SW480 (cell line): ENCODE measurements at regions not wholly inside any gene's neighbourhood (a gene's known extent, or its start where the extent isn't known, plus 50 kb on each side); places are given as distances from the start of the nearest gene placed in this dataset.

ENCODE experiments used
- DNase-seq: peaks from one replicate; pipeline ENCODE4 v3.0.0-alpha.2; 2016; ENCODE audit warnings: low spot score

- DNase-seq, result no peak
Measured at GRCh38 chr1:203926025-203926540, 64.7 kb downstream of the SNRPE start.

- no peak for DNase-seq
Measured at GRCh38 chr1:203929741-203930309, 68.4 kb downstream of the SNRPE start.

- DNase-seq, result no peak
Measured at GRCh38 chr1:203930342-203930741, 68.9 kb downstream of the SNRPE start.

- no peak for DNase-seq
Measured at GRCh38 chr1:203931953-203932352, 70.6 kb downstream of the SNRPE start.

- DNase-seq, result no peak
Measured at GRCh38 chr1:203932556-203932955, 71.2 kb downstream of the SNRPE start.

- DNase-seq, result no peak
Measured at GRCh38 chr1:203934027-203934426, 72.6 kb downstream of the SNRPE start.

GRCh38 chr1:203934651-203935050 lies 73.3 kb downstream of the SNRPE start:
- no peak for DNase-seq

GRCh38 chr1:203935321-203935720 lies 73.9 kb downstream of the SNRPE start:
- DNase-seq, result no peak

GRCh38 chr1:203937678-203938330 lies 76.4 kb downstream of the SNRPE start:
- DNase-seq, result peak; percentile 31

GRCh38 chr1:203944651-203945404 lies 83.4 kb downstream of the SNRPE start:
- no peak for DNase-seq

GRCh38 chr1:203954293-203954692 lies 92.9 kb downstream of the SNRPE start:
- no peak for DNase-seq

GRCh38 chr1:203954788-203955552 lies 93.6 kb downstream of the SNRPE start:
- no peak for DNase-seq

GRCh38 chr1:203968761-203969160 lies 104.2 kb upstream of the SOX13 start:
- no peak for DNase-seq

- no peak for DNase-seq
Measured at GRCh38 chr1:203969846-203970245, 103.1 kb upstream of the SOX13 start.

- DNase-seq, result no peak
Measured at GRCh38 chr1:203985044-203985443, 87.9 kb upstream of the SOX13 start.

GRCh38 chr1:203985676-203986075 lies 87.2 kb upstream of the SOX13 start:
- no peak for DNase-seq

GRCh38 chr1:203986887-203987461 lies 85.9 kb upstream of the SOX13 start:
- DNase-seq, result no peak

- DNase-seq, result peak; percentile 25
Measured at GRCh38 chr1:203990118-203990517, 82.8 kb upstream of the SOX13 start.

GRCh38 chr1:203992440-203992839 lies 80.5 kb upstream of the SOX13 start:
- DNase-seq, result no peak

GRCh38 chr1:203993256-203993655 lies 79.7 kb upstream of the SOX13 start:
- DNase-seq, result no peak

GRCh38 chr1:203995228-203995627 lies 77.7 kb upstream of the SOX13 start:
- no peak for DNase-seq

- peak; percentile 33 for DNase-seq
Measured at GRCh38 chr1:203996126-203996525, 76.8 kb upstream of the SOX13 start.
